Natural killer cell (primary cell): ENCODE measurements at regions not wholly inside any gene's neighbourhood (a gene's known extent, or its start where the extent isn't known, plus 50 kb on each side); places are given as distances from the start of the nearest gene placed in this dataset.

Experiments
- ATAC-seq, 3 donors: fragments of 150-1000 bp in 2 of 3; fragments of 200-7000 bp in 1 of 3; cut with Tn5 transposase; 1 replicate in 1 of 3; 2 replicates in 2 of 3; pipeline ENCODE4 v1.10.0; 2021; ENCODE audit warnings: mild to moderate bottlenecking in 2 of 3, moderate library complexity in 2 of 3
- DNase-seq, 2 donors: peaks; one replicate each; pipeline versions ENCODE4 v3.0.0 to v3.0.0-alpha.2; 2013 to 2021; ENCODE audit warnings: mixed read lengths in 1 of 2
- H3K27ac ChIP-seq: one replicate; pipeline ENCODE4 v1.5.1; 2013; ENCODE audit warnings: mild to moderate bottlenecking, low read length
- H3K27me3 ChIP-seq: one replicate; pipeline ENCODE4 v1.6.1; 2013; ENCODE audit warnings: low read length; ENCODE audit not compliant: control insufficient read depth, insufficient read depth
- H3K36me3 ChIP-seq: one replicate; pipeline ENCODE4 v1.6.1; 2013; ENCODE audit warnings: low read length; ENCODE audit not compliant: control insufficient read depth, insufficient read depth
- H3K4me1 ChIP-seq: one replicate; pipeline ENCODE4 v1.6.1; 2013; ENCODE audit warnings: low read length; ENCODE audit not compliant: control insufficient read depth, insufficient read depth
- H3K4me3 ChIP-seq: one replicate; pipeline ENCODE4 v1.5.1; 2013; ENCODE audit warnings: low read length
- H3K9me3 ChIP-seq: one replicate; pipeline ENCODE4 v1.6.1; 2013; ENCODE audit warnings: low read length; ENCODE audit not compliant: control insufficient read depth, insufficient read depth
- H3K27ac Mint-ChIP-seq, 2 donors: one replicate each; pipeline ENCODE4 v1.8.0; 2022; ENCODE audit warnings: mild to moderate bottlenecking in 2 of 2, mixed read lengths in 2 of 2, moderate library complexity in 1 of 2
- H3K27me3 Mint-ChIP-seq, 2 donors: one replicate each; pipeline ENCODE4 v1.8.0; 2022; ENCODE audit warnings: low read depth in 2 of 2, mixed read lengths in 2 of 2
- H3K36me3 Mint-ChIP-seq: one replicate; pipeline ENCODE4 v1.8.0; 2022; ENCODE audit warnings: mixed read lengths
- H3K4me1 Mint-ChIP-seq, 2 donors: one replicate each; pipeline ENCODE4 v1.8.0; 2022; ENCODE audit warnings: mixed read lengths in 2 of 2
- H3K4me3 Mint-ChIP-seq: one replicate; pipeline ENCODE4 v1.8.0; 2022; ENCODE audit warnings: mild to moderate bottlenecking, moderate library complexity, mixed read lengths
- H3K9me3 Mint-ChIP-seq, 2 donors: one replicate each; pipeline ENCODE4 v1.8.0; 2022; ENCODE audit warnings: mixed read lengths in 2 of 2
- WGBS: methylation state at CpG from one replicate; pipeline ENCODE4 v1.1.7; 2013; ENCODE audit warnings: missing lambda C conversion rate; ENCODE audit not compliant: insufficient coverage; 5-methylcytosine and 5-hydroxymethylcytosine counted together
- intact Hi-C: fragments of 100-400 bp; cut with micrococcal nuclease; formaldehyde crosslinking; loops from one replicate; pipeline ENCODE4 v1.14.2; 2022
- TF ChIP-seq, protein P1 (sequence below): fragments of 200-600 bp; IDR thresholded peaks from one replicate; pipeline ENCODE4 v1.8.0; 2022; ENCODE audit warnings: antibody characterized with exemption

- H3K9me3 Mint-ChIP-seq, result peaks cover 0 to 2% of the 10 kb centered on the region in 2 donors
- H3K27me3 ChIP-seq, result no peaks in the 10 kb centered on the region
- H3K9me3 ChIP-seq, result no peaks in the 10 kb centered on the region
- no peaks in the 10 kb centered on the region for H3K4me1 Mint-ChIP-seq
- no peaks in the 10 kb centered on the region for H3K36me3 ChIP-seq
- no peak overlapping the region for H3K27ac ChIP-seq
- H3K36me3 Mint-ChIP-seq, result no peaks in the 10 kb centered on the region
- no peaks in the 10 kb centered on the region for H3K27me3 Mint-ChIP-seq
- TF ChIP-seq, protein P1, sequence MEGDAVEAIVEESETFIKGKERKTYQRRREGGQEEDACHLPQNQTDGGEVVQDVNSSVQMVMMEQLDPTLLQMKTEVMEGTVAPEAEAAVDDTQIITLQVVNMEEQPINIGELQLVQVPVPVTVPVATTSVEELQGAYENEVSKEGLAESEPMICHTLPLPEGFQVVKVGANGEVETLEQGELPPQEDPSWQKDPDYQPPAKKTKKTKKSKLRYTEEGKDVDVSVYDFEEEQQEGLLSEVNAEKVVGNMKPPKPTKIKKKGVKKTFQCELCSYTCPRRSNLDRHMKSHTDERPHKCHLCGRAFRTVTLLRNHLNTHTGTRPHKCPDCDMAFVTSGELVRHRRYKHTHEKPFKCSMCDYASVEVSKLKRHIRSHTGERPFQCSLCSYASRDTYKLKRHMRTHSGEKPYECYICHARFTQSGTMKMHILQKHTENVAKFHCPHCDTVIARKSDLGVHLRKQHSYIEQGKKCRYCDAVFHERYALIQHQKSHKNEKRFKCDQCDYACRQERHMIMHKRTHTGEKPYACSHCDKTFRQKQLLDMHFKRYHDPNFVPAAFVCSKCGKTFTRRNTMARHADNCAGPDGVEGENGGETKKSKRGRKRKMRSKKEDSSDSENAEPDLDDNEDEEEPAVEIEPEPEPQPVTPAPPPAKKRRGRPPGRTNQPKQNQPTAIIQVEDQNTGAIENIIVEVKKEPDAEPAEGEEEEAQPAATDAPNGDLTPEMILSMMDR, result no peak
- H3K4me3 ChIP-seq, result no peak overlapping the region
- intact Hi-C loops, result no loop called here
- ATAC-seq (no peak), DNase-seq (no peak)
- no peak overlapping the region for H3K4me3 Mint-ChIP-seq
- H3K4me1 ChIP-seq, result no peaks in the 10 kb centered on the region
- no peak overlapping the region for H3K27ac Mint-ChIP-seq
Observed at GRCh38 chr3:64357481-64357880, 132.2 kb upstream of the PRICKLE2 start.

DNA sequence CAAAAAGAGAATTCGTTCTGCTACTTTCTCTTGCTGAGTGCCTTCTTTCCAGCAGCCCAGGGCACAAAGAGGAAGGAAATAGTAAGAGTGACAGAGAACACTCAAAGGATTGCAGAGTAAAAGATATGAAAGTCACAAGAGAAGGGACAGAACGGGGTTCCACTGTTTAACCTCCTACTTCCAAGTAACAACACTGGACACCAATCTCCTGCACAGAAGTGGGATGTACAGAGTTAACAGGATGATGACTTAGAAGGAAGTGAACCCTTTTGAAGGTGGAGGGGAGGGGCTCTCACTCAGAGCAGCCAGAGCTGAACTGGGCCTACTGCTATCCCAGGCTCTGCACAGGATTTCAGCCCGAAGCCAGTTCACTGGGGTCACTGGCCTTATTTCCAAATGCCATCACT, 130.1 kb upstream of the PRICKLE2 start:
- Mint-ChIP-seq H3K36me3 (no peaks in the 10 kb centered on the region), H3K4me3 (no peak overlapping the region), H3K4me1 (no peaks in the 10 kb centered on the region), H3K27ac (no peak overlapping the region), H3K27me3 (no peaks in the 10 kb centered on the region), H3K9me3 (peaks cover 0 to 2% of the 10 kb centered on the region in 2 donors)
- Histone ChIP-seq H3K4me3 (no peak overlapping the region), H3K27ac (no peak overlapping the region), H3K36me3 (no peaks in the 10 kb centered on the region), H3K9me3 (no peaks in the 10 kb centered on the region), H3K27me3 (no peaks in the 10 kb centered on the region), H3K4me1 (no peaks in the 10 kb centered on the region)
- WGBS, result 48% methylated on average over 2 of the region's 3 CpGs
- DNase-seq (peak in 1 of 2 donors; percentile 4), ATAC-seq (no peak)
- intact Hi-C loops, result no loop called here
- TF ChIP-seq, protein P1, result no peak

DNA sequence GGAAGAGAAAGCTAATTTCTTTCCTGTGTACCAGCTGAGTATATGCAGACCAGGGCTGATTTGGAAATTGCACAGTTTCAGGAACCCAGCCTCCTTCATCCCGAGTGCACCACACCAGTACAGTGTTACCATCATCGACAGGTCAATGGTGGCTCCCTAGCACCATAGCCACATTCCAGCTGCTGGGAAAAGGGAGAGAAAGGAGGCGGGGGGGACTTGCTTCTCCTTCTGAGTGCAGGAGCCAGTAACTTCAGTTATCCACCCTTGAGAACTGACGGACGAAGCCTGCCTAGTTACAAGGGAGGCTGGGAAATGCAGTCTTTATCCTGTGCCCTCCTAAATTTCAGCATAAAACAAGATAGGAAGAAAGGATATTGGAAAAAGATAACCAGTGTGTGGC, 129.7 kb upstream of the PRICKLE2 start:
- H3K4me1 Mint-ChIP-seq, result no peaks in the 10 kb centered on the region
- no peaks in the 10 kb centered on the region for H3K27me3 ChIP-seq
- TF ChIP-seq, protein P1, result no peak
- peaks cover 0 to 2% of the 10 kb centered on the region in 2 donors for H3K9me3 Mint-ChIP-seq
- no peaks in the 10 kb centered on the region for H3K36me3 Mint-ChIP-seq
- H3K27ac Mint-ChIP-seq, result no peak overlapping the region
- H3K9me3 ChIP-seq, result no peaks in the 10 kb centered on the region
- DNase-seq, result no peak
- no peak overlapping the region for H3K4me3 Mint-ChIP-seq
- no peaks in the 10 kb centered on the region for H3K27me3 Mint-ChIP-seq
- H3K4me3 ChIP-seq, result no peak overlapping the region
- no peaks in the 10 kb centered on the region for H3K36me3 ChIP-seq
- ATAC-seq, result no peak
- WGBS, result 100% methylated on average over 3 of the region's 5 CpGs
- no peak overlapping the region for H3K27ac ChIP-seq
- intact Hi-C loops, result no loop called here
- no peaks in the 10 kb centered on the region for H3K4me1 ChIP-seq

GRCh38 chr3:64354221-64354620, 129.0 kb upstream of the PRICKLE2 start:
- H3K27ac Mint-ChIP-seq, result no peak overlapping the region
- Histone ChIP-seq H3K9me3 (no peaks in the 10 kb centered on the region), H3K27ac (no peak overlapping the region), H3K27me3 (no peaks in the 10 kb centered on the region), H3K4me3 (no peak overlapping the region), H3K4me1 (no peaks in the 10 kb centered on the region), H3K36me3 (no peaks in the 10 kb centered on the region)
- no peak for DNase-seq
- intact Hi-C loops, result no loop called here
- no peak for ATAC-seq
- TF ChIP-seq, protein P1, result no peak
- H3K4me3 Mint-ChIP-seq, result no peak overlapping the region
- no peaks in the 10 kb centered on the region for H3K36me3 Mint-ChIP-seq
- no peaks in the 10 kb centered on the region for H3K4me1 Mint-ChIP-seq
- no peaks in the 10 kb centered on the region for H3K27me3 Mint-ChIP-seq
- 91% methylated on average over 5 of the region's 5 CpGs for WGBS
- peaks cover 0 to 2% of the 10 kb centered on the region in 2 donors for H3K9me3 Mint-ChIP-seq
